SK-N-SH (cell line): ENCODE measurements at regions not wholly inside any gene's neighbourhood (a gene's known extent, or its start where the extent isn't known, plus 50 kb on each side); places are given as distances from the start of the nearest gene placed in this dataset.
"Not testable (repeated sequence)": the region's sequence is repeated elsewhere in the genome, so short reads cannot be mapped to it uniquely, and the experiment has no call there.

Source experiments
- CTCF ChIA-PET: fragments of 300-600, 350-600 bp; formaldehyde crosslinking; extraction: SDS; loops from one replicate; lab custom pipeline; 2021; lab: Yijun Ruan, JAX
- POLR2A ChIA-PET: fragments of 350-600 bp; sonication (Branson Sonifier 250); formaldehyde crosslinking; extraction: SDS; loops from one replicate; lab custom pipeline; 2020; ENCODE audit warnings: antibody characterized with exemption, inconsistent platforms; lab: Yijun Ruan, JAX
- DNase-seq: peaks from one replicate; pipeline ENCODE4 v3.0.0; 2012
- H2AFZ ChIP-seq: fragments of 200-600 bp; sonication (generic); 2 replicates; pipeline ENCODE4 v1.8.1; 2016; ENCODE audit warnings: antibody characterized with exemption, mild to moderate bottlenecking, low read depth
- H3F3A ChIP-seq: fragments of 200-600 bp; sonication (generic); replicated peaks from 2 replicates; pipeline ENCODE3; 2016; ENCODE audit warnings: antibody characterized with exemption, mild to moderate bottlenecking; ENCODE audit not compliant: insufficient read depth
- H3K27ac ChIP-seq, 2 experiments: fragments of 200-500 bp in 1 of 2; fragments of 200-600 bp in 1 of 2; sonication (Bioruptor generic) in 1 of 2; sonication (generic), shearing (Covaris generic) in 1 of 2; 2 replicates each; pipeline versions ENCODE4 v1.5.1 to v1.6.1; 2014 to 2016; ENCODE audit warnings: low read depth in 2 of 2, inconsistent platforms in 1 of 2, low read length in 1 of 2, mild to moderate bottlenecking in 1 of 2, mixed read lengths in 1 of 2
- H3K27me3 ChIP-seq: fragments of 200-600 bp; sonication (generic), shearing (Covaris generic); 2 replicates; pipeline ENCODE4 v1.6.1; 2016; ENCODE audit warnings: mixed run types; ENCODE audit not compliant: insufficient read depth
- H3K36me3 ChIP-seq, 2 experiments: fragments of 200-500 bp in 1 of 2; fragments of 200-600 bp in 1 of 2; sonication (Bioruptor generic) in 1 of 2; sonication (generic) in 1 of 2; replicated peaks in 1 of 2; 2 replicates each; pipeline versions ENCODE3 to v1.5.1; 2014 to 2016; ENCODE audit warnings: low read length in 1 of 2, mild to moderate bottlenecking in 1 of 2; ENCODE audit not compliant: insufficient read depth in 2 of 2, control insufficient read depth in 1 of 2
- H3K4me1 ChIP-seq, 2 experiments: fragments of 200-500 bp in 1 of 2; fragments of 200-600 bp in 1 of 2; sonication (Bioruptor generic) in 1 of 2; sonication (generic), shearing (Covaris generic) in 1 of 2; 2 replicates each; pipeline versions ENCODE4 v1.5.1 to v1.6.1; 2014 to 2016; ENCODE audit warnings: low read depth in 1 of 2, low read length in 1 of 2, mixed run types in 1 of 2; ENCODE audit not compliant: insufficient read depth in 2 of 2, control insufficient read depth in 1 of 2
- H3K4me2 ChIP-seq: fragments of 200-600 bp; sonication (generic), shearing (Covaris generic); 2 replicates; pipeline ENCODE4 v1.6.1; 2017; ENCODE audit warnings: mixed run types
- H3K4me3 ChIP-seq, 2 experiments: fragments of 200-500 bp in 1 of 2; fragments of 200-600 bp in 1 of 2; sonication (Bioruptor generic) in 1 of 2; sonication (generic), shearing (Covaris generic) in 1 of 2; 2 replicates each; pipeline versions ENCODE4 v1.5.1 to v1.8.1; 2014 to 2016; ENCODE audit warnings: low read depth in 2 of 2, inconsistent platforms in 1 of 2, low read length in 1 of 2, mild to moderate bottlenecking in 1 of 2, mixed read lengths in 1 of 2, moderate library complexity in 1 of 2
- H3K79me2 ChIP-seq: fragments of 200-600 bp; sonication (generic); 2 replicates; pipeline ENCODE4 v1.8.1; 2017; ENCODE audit warnings: mild to moderate bottlenecking; ENCODE audit not compliant: insufficient read depth
- H3K9ac ChIP-seq: fragments of 200-600 bp; sonication (generic); 2 replicates; pipeline ENCODE4 v1.6.1; 2017; ENCODE audit warnings: mixed run types
- H3K9me2 ChIP-seq: fragments of 200-600 bp; sonication (generic); 2 replicates; pipeline ENCODE4 v1.6.1; 2017; ENCODE audit warnings: mixed run types
- H3K9me3 ChIP-seq: fragments of 200-600 bp; sonication (generic); 2 replicates; pipeline ENCODE4 v1.6.1; 2017; ENCODE audit warnings: mixed run types, mild to moderate bottlenecking, moderate library complexity
- H4K20me1 ChIP-seq: fragments of 200-600 bp; sonication (generic); 2 replicates; pipeline ENCODE4 v1.6.1; 2017; ENCODE audit warnings: mild to moderate bottlenecking, mixed run types; ENCODE audit not compliant: insufficient read depth
- ELF1 ChIP-seq: IDR thresholded peaks from 2 replicates; pipeline ENCODE4 v1.4.0; 2012
- EP300 ChIP-seq, 2 experiments: IDR thresholded peaks; 2 replicates each; pipeline versions ENCODE4 v1.4.0 to v1.6.1; 2012; ENCODE audit warnings: borderline replicate concordance in 1 of 2, low read depth in 1 of 2, low read length in 1 of 2
- FOXM1 ChIP-seq: IDR thresholded peaks from 2 replicates; pipeline ENCODE4 v1.4.0; 2012; ENCODE audit warnings: low read depth, mild to moderate bottlenecking
- MXI1 ChIP-seq: IDR thresholded peaks from 2 replicates; pipeline ENCODE4 v1.6.1; 2012; ENCODE audit warnings: mild to moderate bottlenecking, low read depth, low read length, improper control_type of control experiment
- PBX3 ChIP-seq: IDR thresholded peaks from 2 replicates; pipeline ENCODE4; 2012
- TAF1 ChIP-seq: IDR thresholded peaks from 2 replicates; pipeline ENCODE4 v1.6.1; 2012; ENCODE audit warnings: low read depth, mild to moderate bottlenecking, low read length, moderate library complexity, borderline replicate concordance
- TCF12 ChIP-seq: IDR thresholded peaks from 2 replicates; pipeline ENCODE4 v1.4.0; 2012
- TEAD4 ChIP-seq: IDR thresholded peaks from 2 replicates; pipeline ENCODE4 v1.4.0; 2012; ENCODE audit warnings: mild to moderate bottlenecking, borderline replicate concordance; ENCODE audit not compliant: insufficient read depth
- YY1 ChIP-seq: IDR thresholded peaks from 2 replicates; pipeline ENCODE4 v1.4.0; 2012; ENCODE audit warnings: low read depth, mild to moderate bottlenecking
- WGBS: methylation state at CpG from one replicate; pipeline ENCODE4 v1.1.6; 2017; ENCODE audit warnings: low lambda C conversion rate; 5-methylcytosine and 5-hydroxymethylcytosine counted together
- TF ChIP-seq, protein P1 (sequence below): fragments of 150-350 bp; IDR thresholded peaks from 2 replicates; pipeline ENCODE4 v1.6.1; 2017; ENCODE audit warnings: antibody characterized with exemption, low read length, low read depth, borderline replicate concordance

DNA sequence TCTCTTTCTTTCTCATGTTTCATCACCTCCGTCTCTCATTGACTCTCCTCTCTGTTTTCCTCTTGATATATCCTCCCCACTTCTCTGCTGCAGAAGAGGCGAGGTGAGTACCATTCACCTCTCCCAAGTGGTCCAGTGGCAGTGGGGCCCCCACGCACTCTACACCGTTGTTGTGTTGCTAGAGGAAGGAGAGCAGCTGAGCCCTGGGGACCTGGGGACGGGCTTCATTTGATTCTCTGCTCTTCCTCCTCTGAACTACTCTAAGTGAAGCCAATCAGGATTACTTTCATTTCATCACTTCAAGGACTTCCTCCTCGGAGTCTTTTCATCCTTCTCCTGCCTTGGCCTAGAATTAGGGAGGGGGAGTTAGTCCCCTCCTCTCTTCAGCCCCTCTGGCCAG is 64.6 kb downstream of the CCNE1 start:
- TF ChIP-seq, protein P1, sequence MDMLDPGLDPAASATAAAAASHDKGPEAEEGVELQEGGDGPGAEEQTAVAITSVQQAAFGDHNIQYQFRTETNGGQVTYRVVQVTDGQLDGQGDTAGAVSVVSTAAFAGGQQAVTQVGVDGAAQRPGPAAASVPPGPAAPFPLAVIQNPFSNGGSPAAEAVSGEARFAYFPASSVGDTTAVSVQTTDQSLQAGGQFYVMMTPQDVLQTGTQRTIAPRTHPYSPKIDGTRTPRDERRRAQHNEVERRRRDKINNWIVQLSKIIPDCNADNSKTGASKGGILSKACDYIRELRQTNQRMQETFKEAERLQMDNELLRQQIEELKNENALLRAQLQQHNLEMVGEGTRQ, result no peak
- TF ChIP-seq EP300 (IDR thresholded peaks at IDR 0.05; ENCODE audit: borderline replicate concordance in 1 of 2, low read depth in 1 of 2, low read length in 1 of 2), result no peak
- no peak for TF ChIP-seq ELF1
- TF ChIP-seq FOXM1, result no peak
- TF ChIP-seq MXI1, result no peak
- TF ChIP-seq TCF12, result no peak
- no peak for TF ChIP-seq PBX3
- no peak for TF ChIP-seq YY1
- TF ChIP-seq TAF1, result no peak
- no peak for TF ChIP-seq TEAD4
- TF ChIP-seq, all 33 proteins: peak for 0
- no peaks in the 10 kb centered on the region for H3K36me3 ChIP-seq
- no peaks in the 10 kb centered on the region for H4K20me1 ChIP-seq
- no peak overlapping the region for H3K27ac ChIP-seq
- no peak for DNase-seq
- H3K9me2 ChIP-seq, result no peaks in the 10 kb centered on the region
- no peak overlapping the region for H3K4me2 ChIP-seq
- no peak overlapping the region for H3K9ac ChIP-seq
- no peaks in the 10 kb centered on the region; the same call in 1 of the 2 replicates for H3K27me3 ChIP-seq
- 50% methylated on average over 6 of the region's 6 CpGs for WGBS
- CTCF ChIA-PET, result interaction anchor here (0.8 to 2.2 kb wide), 2 partner anchors 18 to 105 kb away, joined by 3 to 5 read pairs; no protein-coding TSS in a partner anchor
- no peaks in the 10 kb centered on the region for H3F3A ChIP-seq
- POLR2A ChIA-PET, result no interaction called here
- no peaks in the 10 kb centered on the region for H3K79me2 ChIP-seq
- H3K4me1 ChIP-seq, result peaks cover 0 to 11% of the 10 kb centered on the region in 2 experiments; a peak in 1 of 4 replicates
- no peak overlapping the region for H2AFZ ChIP-seq
- H3K9me3 ChIP-seq, result no peaks in the 10 kb centered on the region
- no peak overlapping the region for H3K4me3 ChIP-seq

GRCh38 chr19:29876908-29877307 is 65.1 kb downstream of the CCNE1 start:
- not testable (repeated sequence) for H2AFZ ChIP-seq, H3K4me3 ChIP-seq, H3K27me3 ChIP-seq, DNase-seq, H3K9me2 ChIP-seq, H3K9me3 ChIP-seq, H3K4me2 ChIP-seq, H3K36me3 ChIP-seq, H3K9ac ChIP-seq, H4K20me1 ChIP-seq, H3K27ac ChIP-seq, H3K79me2 ChIP-seq, H3F3A ChIP-seq
- WGBS, result 53% methylated on average over 4 of the region's 4 CpGs
- CTCF ChIA-PET, result interaction anchor here (1.1 to 2.2 kb wide), 2 partner anchors 19 to 161 kb away, joined by 3 to 5 read pairs; no protein-coding TSS in a partner anchor
- POLR2A ChIA-PET, result interaction anchor here (0.6 kb wide), 1 partner anchor 126 kb away, joined by 4 read pairs; no protein-coding TSS in a partner anchor
- peaks cover 0 to 11% of the 10 kb centered on the region in 2 experiments; a peak in 1 of 4 replicates for H3K4me1 ChIP-seq
